Fibroblast of lung (primary cell): ENCODE measurements at regions not wholly inside any gene's neighbourhood (a gene's known extent, or its start where the extent isn't known, plus 50 kb on each side); places are given as distances from the start of the nearest gene placed in this dataset.

ENCODE experiments used
- DNase-seq, 2 donors: peaks; one replicate each; pipeline versions ENCODE4 v3.0.0 to v3.0.0-alpha.2; 2010; ENCODE audit warnings: low read depth in 2 of 2
- H2AFZ ChIP-seq: 2 replicates; pipeline ENCODE4 v1.5.1; 2012; ENCODE audit warnings: low read length, control low read depth, inconsistent platforms
- H3K27ac ChIP-seq: 2 replicates; pipeline ENCODE4 v1.5.1; 2011; ENCODE audit warnings: low read length, control low read depth; ENCODE audit not compliant: insufficient read depth
- H3K27me3 ChIP-seq: 2 replicates; pipeline ENCODE4 v1.5.1; 2011; ENCODE audit warnings: mild to moderate bottlenecking, low read length; ENCODE audit not compliant: control insufficient read depth, insufficient read depth
- H3K36me3 ChIP-seq: 2 replicates; pipeline ENCODE4 v1.5.1; 2011; ENCODE audit warnings: low read length; ENCODE audit not compliant: control insufficient read depth, insufficient read depth
- H3K4me1 ChIP-seq: 2 replicates; pipeline ENCODE4 v1.5.1; 2011; ENCODE audit warnings: low read length; ENCODE audit not compliant: control insufficient read depth, insufficient read depth; ENCODE audit errors: extremely low read depth
- H3K4me2 ChIP-seq: 2 replicates; pipeline ENCODE4 v1.5.1; 2011; ENCODE audit warnings: low read length, control low read depth; ENCODE audit not compliant: insufficient read depth; ENCODE audit errors: extremely low read depth
- H3K4me3 ChIP-seq, 4 experiments: fragments of 200-600 bp in 1 of 4; sonication (generic) in 1 of 4; replicated peaks in 1 of 4; 2 replicates each; pipeline ENCODE4 v1.5.1; 2011 to 2016; ENCODE audit warnings: low read length in 4 of 4, low read depth in 3 of 4, mild to moderate bottlenecking in 3 of 4, control low read depth in 2 of 4, inconsistent platforms in 1 of 4, mixed read lengths in 1 of 4; ENCODE audit not compliant: insufficient read depth in 1 of 4; ENCODE audit errors: control extremely low read depth in 1 of 4
- H3K79me2 ChIP-seq: 2 replicates; pipeline ENCODE4 v1.5.1; 2012; ENCODE audit warnings: mild to moderate bottlenecking, low read length, inconsistent platforms; ENCODE audit not compliant: control insufficient read depth, insufficient read depth
- H3K9ac ChIP-seq: 2 replicates; pipeline ENCODE4 v1.5.1; 2011; ENCODE audit warnings: mild to moderate bottlenecking, low read length, control low read depth; ENCODE audit not compliant: insufficient read depth
- H3K9me3 ChIP-seq: 2 replicates; pipeline ENCODE4 v1.5.1; 2012; ENCODE audit warnings: low read depth, low read length; ENCODE audit not compliant: control insufficient read depth, insufficient read depth
- H4K20me1 ChIP-seq: 2 replicates; pipeline ENCODE4 v1.5.1; 2011; ENCODE audit warnings: low read length; ENCODE audit not compliant: control insufficient read depth, insufficient read depth; ENCODE audit errors: extremely low read depth
- EZH2 ChIP-seq: IDR thresholded peaks from 2 replicates; pipeline ENCODE4 v1.5.1; 2012; ENCODE audit warnings: low read length, control low read depth, mild to moderate bottlenecking; ENCODE audit errors: missing control alignments
- TF ChIP-seq, protein P1 (sequence below), 2 donors: IDR thresholded peaks in 1 of 2; conservative IDR thresholded peaks in 1 of 2; 1 replicate in 1 of 2; 2 replicates in 1 of 2; pipeline ENCODE4 v1.5.1; 2011 to 2012; ENCODE audit warnings: low read length in 2 of 2, control low read depth in 1 of 2, inconsistent platforms in 1 of 2, low read depth in 1 of 2, mild to moderate bottlenecking in 1 of 2

DNA sequence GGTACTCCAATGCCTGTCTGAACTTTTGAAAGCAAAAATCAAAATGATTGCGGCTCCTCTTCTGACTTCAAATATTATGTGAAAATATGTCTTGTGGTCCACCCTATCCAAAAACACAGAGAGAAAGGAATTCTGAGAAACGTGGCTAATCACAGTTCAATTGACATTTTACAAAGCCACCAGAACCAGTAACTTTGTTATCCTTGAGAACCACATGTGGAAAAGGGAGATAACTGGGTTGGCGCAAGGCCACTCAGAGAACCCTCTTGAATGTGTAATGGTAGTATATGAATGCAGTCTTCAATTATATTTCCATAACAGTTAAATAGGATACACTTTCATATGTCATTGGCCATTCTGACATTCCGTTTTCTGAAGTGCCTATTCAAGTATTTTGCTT, 1030.0 kb upstream of the TMPRSS15 start:
- no peak overlapping the region for H3K4me2 ChIP-seq
- H4K20me1 ChIP-seq = no peaks in the 10 kb centered on the region
- no peaks in the 10 kb centered on the region for H3K36me3 ChIP-seq
- no peak for TF ChIP-seq EZH2
- TF ChIP-seq, protein P1, sequence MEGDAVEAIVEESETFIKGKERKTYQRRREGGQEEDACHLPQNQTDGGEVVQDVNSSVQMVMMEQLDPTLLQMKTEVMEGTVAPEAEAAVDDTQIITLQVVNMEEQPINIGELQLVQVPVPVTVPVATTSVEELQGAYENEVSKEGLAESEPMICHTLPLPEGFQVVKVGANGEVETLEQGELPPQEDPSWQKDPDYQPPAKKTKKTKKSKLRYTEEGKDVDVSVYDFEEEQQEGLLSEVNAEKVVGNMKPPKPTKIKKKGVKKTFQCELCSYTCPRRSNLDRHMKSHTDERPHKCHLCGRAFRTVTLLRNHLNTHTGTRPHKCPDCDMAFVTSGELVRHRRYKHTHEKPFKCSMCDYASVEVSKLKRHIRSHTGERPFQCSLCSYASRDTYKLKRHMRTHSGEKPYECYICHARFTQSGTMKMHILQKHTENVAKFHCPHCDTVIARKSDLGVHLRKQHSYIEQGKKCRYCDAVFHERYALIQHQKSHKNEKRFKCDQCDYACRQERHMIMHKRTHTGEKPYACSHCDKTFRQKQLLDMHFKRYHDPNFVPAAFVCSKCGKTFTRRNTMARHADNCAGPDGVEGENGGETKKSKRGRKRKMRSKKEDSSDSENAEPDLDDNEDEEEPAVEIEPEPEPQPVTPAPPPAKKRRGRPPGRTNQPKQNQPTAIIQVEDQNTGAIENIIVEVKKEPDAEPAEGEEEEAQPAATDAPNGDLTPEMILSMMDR (conservative IDR thresholded peaks at IDR 0.05 in 1 of 2, IDR thresholded peaks at IDR 0.05 in 1 of 2; ENCODE audit: low read depth in 1 of 2, low read length in 2 of 2) = no peak
- H3K79me2 ChIP-seq = no peaks in the 10 kb centered on the region
- H3K4me3 ChIP-seq = no peak overlapping the region
- H3K9ac ChIP-seq = no peak overlapping the region
- no peak for DNase-seq
- no peak overlapping the region for H3K27ac ChIP-seq
- no peaks in the 10 kb centered on the region for H3K4me1 ChIP-seq
- H3K27me3 ChIP-seq = no peaks in the 10 kb centered on the region
- H2AFZ ChIP-seq = no peak overlapping the region
- no peaks in the 10 kb centered on the region for H3K9me3 ChIP-seq

DNA sequence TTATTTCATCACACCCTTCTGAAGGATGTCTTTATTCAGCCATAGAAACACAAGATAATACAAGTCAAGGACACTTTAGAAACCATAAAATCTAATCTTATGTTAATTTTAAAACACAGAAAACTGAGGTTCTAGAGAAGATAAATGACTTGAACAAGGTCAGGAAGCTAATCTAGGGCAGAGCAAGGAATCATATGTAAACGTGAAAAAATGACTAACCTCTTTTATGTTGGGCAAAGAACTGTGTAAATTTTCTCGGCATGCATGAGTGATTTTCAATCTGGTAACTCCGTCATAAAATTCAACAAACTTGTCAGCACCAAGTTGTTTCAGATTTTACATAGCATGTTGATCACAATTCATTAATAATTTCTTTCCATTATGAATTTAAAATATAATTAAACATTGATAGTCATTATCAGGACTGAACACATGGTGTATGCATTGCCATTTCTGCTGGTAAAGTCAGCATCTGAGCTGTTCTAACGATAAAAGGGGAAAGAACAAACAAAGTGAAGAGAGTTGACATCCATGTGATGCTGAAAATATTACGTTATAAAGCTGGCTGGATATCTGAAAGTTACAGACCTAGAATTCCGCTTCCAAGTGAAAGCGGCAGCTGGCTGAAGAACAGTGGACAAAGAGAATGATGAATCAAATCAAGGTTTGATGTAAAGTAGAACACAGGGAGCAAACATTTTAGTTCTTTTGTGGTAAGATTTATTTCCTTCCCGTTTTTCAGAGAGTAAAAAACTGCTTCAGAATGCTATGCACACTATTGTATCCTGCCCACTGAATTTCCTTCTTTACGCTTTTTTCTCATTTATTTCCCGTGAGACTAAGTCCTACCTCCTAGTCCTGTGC, 1037.4 kb upstream of the TMPRSS15 start:
- H3K27ac ChIP-seq = no peak overlapping the region
- no peaks in the 10 kb centered on the region for H3K4me1 ChIP-seq
- H3K9me3 ChIP-seq = no peaks in the 10 kb centered on the region
- H2AFZ ChIP-seq = no peak overlapping the region
- no peak overlapping the region for H3K9ac ChIP-seq
- no peaks in the 10 kb centered on the region for H3K79me2 ChIP-seq
- no peaks in the 10 kb centered on the region for H4K20me1 ChIP-seq
- no peak overlapping the region for H3K4me2 ChIP-seq
- DNase-seq = no peak
- H3K36me3 ChIP-seq = no peaks in the 10 kb centered on the region
- no peak overlapping the region for H3K4me3 ChIP-seq
- no peak for TF ChIP-seq EZH2
- TF ChIP-seq, protein P1 (conservative IDR thresholded peaks at IDR 0.05 in 1 of 2, IDR thresholded peaks at IDR 0.05 in 1 of 2; ENCODE audit: low read depth in 1 of 2, low read length in 2 of 2) = no peak
- H3K27me3 ChIP-seq = no peaks in the 10 kb centered on the region

GRCh38 chr21:19458295-19458694, 1054.7 kb upstream of the TMPRSS15 start:
- TF ChIP-seq EZH2 = no peak
- TF ChIP-seq, protein P1 (conservative IDR thresholded peaks at IDR 0.05 in 1 of 2, IDR thresholded peaks at IDR 0.05 in 1 of 2; ENCODE audit: low read depth in 1 of 2, low read length in 2 of 2) = no peak
- Histone ChIP-seq H3K27ac (no peak overlapping the region), H3K36me3 (no peaks in the 10 kb centered on the region), H3K4me1 (no peaks in the 10 kb centered on the region), H3K9ac (no peak overlapping the region), H3K79me2 (no peaks in the 10 kb centered on the region), H4K20me1 (no peaks in the 10 kb centered on the region), H3K9me3 (no peaks in the 10 kb centered on the region), H3K4me2 (no peak overlapping the region), H3K27me3 (no peaks in the 10 kb centered on the region), H3K4me3 (no peak overlapping the region), H2AFZ (no peak overlapping the region)
- DNase-seq = no peak
